GM21529 (cell line): ENCODE measurements at regions not wholly inside any gene's neighbourhood (a gene's known extent, or its start where the extent isn't known, plus 50 kb on each side); places are given as distances from the start of the nearest gene placed in this dataset.
"Not testable (repeated sequence)": the region's sequence is repeated elsewhere in the genome, so short reads cannot be mapped to it uniquely, and the experiment has no call there.

Source experiments
- ATAC-seq: cut with Tn5 transposase; IDR thresholded peaks from one replicate; pipeline ENCODE4 v1.9.1; 2021; ENCODE audit not compliant: unreplicated experiment

GRCh38 chr5:82959466-82959865 lies 117.7 kb downstream of the TMEM167A start:
- no peak for ATAC-seq

GRCh38 chr5:82956600-82956999 lies 120.6 kb downstream of the TMEM167A start:
- ATAC-seq: no peak

GRCh38 chr5:82952326-82952725 lies 124.9 kb downstream of the TMEM167A start:
- no peak for ATAC-seq

- ATAC-seq: not testable (repeated sequence)
Observed at GRCh38 chr5:82944267-82944666, 132.9 kb downstream of the TMEM167A start.

GRCh38 chr5:82942083-82942881 lies 134.9 kb downstream of the TMEM167A start:
- ATAC-seq: peak; percentile 65

GRCh38 chr5:82938901-82939725 lies 138.1 kb downstream of the TMEM167A start:
- no peak for ATAC-seq

- not testable (repeated sequence) for ATAC-seq
Observed at GRCh38 chr5:82932473-82933220, 144.5 kb downstream of the TMEM167A start.

GRCh38 chr5:82931110-82931509 lies 146.1 kb downstream of the TMEM167A start:
- no peak for ATAC-seq

- ATAC-seq: no peak
Observed at GRCh38 chr5:82925061-82925411, 152.2 kb downstream of the TMEM167A start.

- no peak for ATAC-seq
Observed at GRCh38 chr5:82924226-82925060, 152.8 kb downstream of the TMEM167A start.

GRCh38 chr5:82922086-82922734 lies 155.0 kb downstream of the TMEM167A start:
- no peak for ATAC-seq

- ATAC-seq: no peak
Observed at GRCh38 chr5:82918311-82919031, 158.7 kb downstream of the TMEM167A start.

GRCh38 chr5:82917584-82917983 lies 159.6 kb downstream of the TMEM167A start:
- ATAC-seq: peak; percentile 77

GRCh38 chr5:82913971-82914370 lies 163.2 kb downstream of the TMEM167A start:
- no peak for ATAC-seq

- no peak for ATAC-seq
Observed at GRCh38 chr5:82912462-82912861, 164.7 kb downstream of the TMEM167A start.

- no peak for ATAC-seq
Observed at GRCh38 chr5:82911910-82912309, 165.3 kb downstream of the TMEM167A start.

GRCh38 chr5:82910905-82911304 lies 166.3 kb downstream of the TMEM167A start:
- ATAC-seq: no peak

GRCh38 chr5:82910491-82910890 lies 166.7 kb downstream of the TMEM167A start:
- ATAC-seq: no peak

GRCh38 chr5:82909771-82910170 lies 167.4 kb downstream of the TMEM167A start:
- no peak for ATAC-seq
